ACC112 (cell line): ENCODE measurements at regions not wholly inside any gene's neighbourhood (a gene's known extent, or its start where the extent isn't known, plus 50 kb on each side); places are given as distances from the start of the nearest gene placed in this dataset.
"Not testable (repeated sequence)": the region's sequence is repeated elsewhere in the genome, so short reads cannot be mapped to it uniquely, and the experiment has no call there.

ENCODE experiments used
- H2AFZ ChIP-seq: fragments of 200-600 bp; sonication (generic); one replicate; pipeline ENCODE4 v1.6.0; 2017; ENCODE audit warnings: antibody characterized with exemption, low read length; ENCODE audit not compliant: unreplicated experiment
- H3K27ac ChIP-seq: fragments of 200-600 bp; sonication (generic); 2 replicates; pipeline ENCODE4 v1.5.1; 2014; ENCODE audit warnings: low read depth, mild to moderate bottlenecking, antibody characterized with exemption, low read length, moderate library complexity
- H3K27me3 ChIP-seq: fragments of 200-600 bp; sonication (generic); 2 replicates; pipeline ENCODE4 v1.6.1; 2014; ENCODE audit warnings: mild to moderate bottlenecking, antibody characterized with exemption, low read length, moderate library complexity, mixed read lengths; ENCODE audit not compliant: insufficient read depth
- H3K36me3 ChIP-seq: fragments of 200-600 bp; sonication (generic); 2 replicates; pipeline ENCODE4 v1.6.1; 2016; ENCODE audit warnings: mild to moderate bottlenecking, antibody characterized with exemption, low read length, moderate library complexity, mixed read lengths; ENCODE audit not compliant: insufficient read depth
- H3K4me1 ChIP-seq: fragments of 200-600 bp; sonication (generic); one replicate; pipeline ENCODE4 v1.6.1; 2016; ENCODE audit warnings: low read length, mixed read lengths; ENCODE audit not compliant: insufficient read depth, unreplicated experiment, control insufficient read depth
- H3K4me3 ChIP-seq: fragments of 200-600 bp; sonication (generic); 2 replicates; pipeline ENCODE4 v1.5.1; 2014; ENCODE audit warnings: mild to moderate bottlenecking, low read depth, low read length
- H3K79me2 ChIP-seq: fragments of 200-600 bp; sonication (generic); one replicate; pipeline ENCODE4 v1.6.0; 2016; ENCODE audit warnings: low read length; ENCODE audit not compliant: control insufficient read depth, unreplicated experiment, insufficient read depth

- H3K27ac ChIP-seq, H3K4me3 ChIP-seq, H3K27me3 ChIP-seq, H2AFZ ChIP-seq, H3K79me2 ChIP-seq, H3K36me3 ChIP-seq: not testable (repeated sequence)
- peaks cover 10% of the 10 kb centered on the region for H3K4me1 ChIP-seq
These were observed 148.7 kb upstream of the FNDC3A start for GRCh38 chr13:48826922-48827454.

GRCh38 chr13:48827709-48828108 is 148.0 kb upstream of the FNDC3A start:
- H3K4me1 ChIP-seq, result peaks cover 10% of the 10 kb centered on the region
- no peaks in the 10 kb centered on the region for H3K36me3 ChIP-seq
- H3K4me3 ChIP-seq, result no peak overlapping the region
- no peaks in the 10 kb centered on the region for H3K27me3 ChIP-seq
- no peaks in the 10 kb centered on the region for H3K79me2 ChIP-seq
- H3K27ac ChIP-seq, result no peak overlapping the region
- H2AFZ ChIP-seq, result no peak overlapping the region

- Histone ChIP-seq H3K27ac (no peak overlapping the region), H3K27me3 (no peaks in the 10 kb centered on the region), H3K79me2 (no peaks in the 10 kb centered on the region), H3K4me3 (no peak overlapping the region), H3K36me3 (no peaks in the 10 kb centered on the region; the same call in 1 of the 2 replicates), H3K4me1 (peaks cover 10% of the 10 kb centered on the region), H2AFZ (no peak overlapping the region)
These were observed 146.7 kb upstream of the FNDC3A start for GRCh38 chr13:48828962-48829411.

GRCh38 chr13:48829536-48829935 is 146.2 kb upstream of the FNDC3A start:
- H3K27ac ChIP-seq, result no peak overlapping the region
- H2AFZ ChIP-seq, result no peak overlapping the region
- H3K4me3 ChIP-seq, result no peak overlapping the region

GRCh38 chr13:48831248-48831647 is 144.5 kb upstream of the FNDC3A start:
- H2AFZ ChIP-seq, result no peak overlapping the region
- H3K4me3 ChIP-seq, result no peak overlapping the region
- peaks cover 10% of the 10 kb centered on the region for H3K4me1 ChIP-seq
- H3K27me3 ChIP-seq, result no peaks in the 10 kb centered on the region
- H3K36me3 ChIP-seq, result no peaks in the 10 kb centered on the region; the same call in 1 of the 2 replicates
- no peaks in the 10 kb centered on the region for H3K79me2 ChIP-seq
- H3K27ac ChIP-seq, result no peak overlapping the region

More at GRCh38 chr13:48829536-48829935, 146.2 kb upstream of the FNDC3A start:
- H3K27me3 ChIP-seq, result no peaks in the 10 kb centered on the region
- H3K79me2 ChIP-seq, result no peaks in the 10 kb centered on the region
- no peaks in the 10 kb centered on the region; the same call in 1 of the 2 replicates for H3K36me3 ChIP-seq
- peaks cover 10% of the 10 kb centered on the region for H3K4me1 ChIP-seq

GRCh38 chr13:48833412-48833811 is 142.3 kb upstream of the FNDC3A start:
- no peaks in the 10 kb centered on the region for H3K27me3 ChIP-seq
- H3K27ac ChIP-seq, result no peak overlapping the region
- H3K36me3 ChIP-seq, result no peaks in the 10 kb centered on the region; the same call in 1 of the 2 replicates
- peaks cover 15% of the 10 kb centered on the region for H3K4me1 ChIP-seq
- H2AFZ ChIP-seq, result no peak overlapping the region
- no peak overlapping the region for H3K4me3 ChIP-seq
- H3K79me2 ChIP-seq, result no peaks in the 10 kb centered on the region

- not testable (repeated sequence) for H3K36me3 ChIP-seq, H3K27ac ChIP-seq, H3K79me2 ChIP-seq, H2AFZ ChIP-seq, H3K4me3 ChIP-seq, H3K27me3 ChIP-seq, H3K4me1 ChIP-seq
These were observed 140.4 kb upstream of the FNDC3A start for GRCh38 chr13:48835326-48835725.

GRCh38 chr13:48838193-48838973 is 137.3 kb upstream of the FNDC3A start:
- no peak overlapping the region for H2AFZ ChIP-seq
- no peaks in the 10 kb centered on the region for H3K36me3 ChIP-seq
- H3K27me3 ChIP-seq, result no peaks in the 10 kb centered on the region
- peaks cover 5% of the 10 kb centered on the region for H3K4me1 ChIP-seq
- no peak overlapping the region for H3K27ac ChIP-seq
- H3K4me3 ChIP-seq, result no peak overlapping the region
- no peaks in the 10 kb centered on the region for H3K79me2 ChIP-seq

GRCh38 chr13:48839171-48839570 is 136.5 kb upstream of the FNDC3A start:
- no peaks in the 10 kb centered on the region for H3K36me3 ChIP-seq
- no peaks in the 10 kb centered on the region for H3K27me3 ChIP-seq
- H3K4me1 ChIP-seq, result peaks cover 8% of the 10 kb centered on the region
- no peak overlapping the region for H3K27ac ChIP-seq
- no peak overlapping the region for H2AFZ ChIP-seq
- H3K79me2 ChIP-seq, result no peaks in the 10 kb centered on the region
- no peak overlapping the region for H3K4me3 ChIP-seq

- no peaks in the 10 kb centered on the region for H3K36me3 ChIP-seq
- H3K27ac ChIP-seq, result no peak overlapping the region
- no peak overlapping the region for H3K4me3 ChIP-seq
- no peaks in the 10 kb centered on the region for H3K79me2 ChIP-seq
- H2AFZ ChIP-seq, result no peak overlapping the region
- peaks cover 9% of the 10 kb centered on the region for H3K4me1 ChIP-seq
- no peaks in the 10 kb centered on the region for H3K27me3 ChIP-seq
These were observed 135.3 kb upstream of the FNDC3A start for GRCh38 chr13:48840366-48840765.

GRCh38 chr13:48842316-48842715 is 133.4 kb upstream of the FNDC3A start:
- Histone ChIP-seq H3K27ac (no peak overlapping the region), H3K27me3 (no peaks in the 10 kb centered on the region), H3K79me2 (no peaks in the 10 kb centered on the region), H3K36me3 (no peaks in the 10 kb centered on the region), H2AFZ (no peak overlapping the region), H3K4me3 (no peak overlapping the region), H3K4me1 (peaks cover 9% of the 10 kb centered on the region)
